ENCODE measurements at regions not wholly inside any gene's neighbourhood (a gene's known extent, or its start where the extent isn't known, plus 50 kb on each side); places are given as distances from the start of the nearest gene placed in this dataset.

- no peak for DNase-seq
Measured at GRCh38 chr2:2862386-2862785, 515.2 kb downstream of the EIPR1 start.

- no peak for DNase-seq
Measured at GRCh38 chr2:2861666-2862240, 515.9 kb downstream of the EIPR1 start.

GRCh38 chr2:2860589-2861300 lies 516.9 kb downstream of the EIPR1 start:
- no peak for DNase-seq

- no peak for DNase-seq
Measured at GRCh38 chr2:2859732-2860131, 517.9 kb downstream of the EIPR1 start.

- no peak for DNase-seq
Measured at GRCh38 chr2:2859164-2859563, 518.5 kb downstream of the EIPR1 start.

GRCh38 chr2:2856723-2857415 lies 520.7 kb downstream of the EIPR1 start:
- no peak for DNase-seq

- DNase-seq: no peak
Measured at GRCh38 chr2:2855297-2855696, 522.3 kb downstream of the EIPR1 start.

- no peak for DNase-seq
Measured at GRCh38 chr2:2853346-2853745, 522.3 kb upstream of the MYT1L start.

GRCh38 chr2:2851806-2852777 lies 521.0 kb upstream of the MYT1L start:
- DNase-seq: no peak

GRCh38 chr2:2851316-2851715 lies 520.2 kb upstream of the MYT1L start:
- no peak for DNase-seq

- no peak for DNase-seq
Measured at GRCh38 chr2:2850859-2851258, 519.8 kb upstream of the MYT1L start.

GRCh38 chr2:2850218-2850755 lies 519.2 kb upstream of the MYT1L start:
- no peak for DNase-seq

GRCh38 chr2:2849464-2850217 lies 518.6 kb upstream of the MYT1L start:
- DNase-seq: no peak

GRCh38 chr2:2848621-2849333 lies 517.7 kb upstream of the MYT1L start:
- DNase-seq: no peak

- DNase-seq: no peak
Measured at GRCh38 chr2:2848198-2848597, 517.1 kb upstream of the MYT1L start.

- no peak for DNase-seq
Measured at GRCh38 chr2:2847209-2847676, 516.2 kb upstream of the MYT1L start.

GRCh38 chr2:2846332-2847208 lies 515.5 kb upstream of the MYT1L start:
- DNase-seq: no peak

- no peak for DNase-seq
Measured at GRCh38 chr2:2845806-2846315, 514.8 kb upstream of the MYT1L start.

- no peak for DNase-seq
Measured at GRCh38 chr2:2845267-2845666, 514.2 kb upstream of the MYT1L start.

GRCh38 chr2:2843969-2844548 lies 513.0 kb upstream of the MYT1L start:
- no peak for DNase-seq
